HL-60 (cell line): ENCODE measurements at regions not wholly inside any gene's neighbourhood (a gene's known extent, or its start where the extent isn't known, plus 50 kb on each side); places are given as distances from the start of the nearest gene placed in this dataset.
"Not testable (repeated sequence)": the region's sequence is repeated elsewhere in the genome, so short reads cannot be mapped to it uniquely, and the experiment has no call there.

Source experiments
- DNase-seq, 2 experiments: peaks; one replicate each; pipeline ENCODE4 v3.0.0-alpha.2; 2010 to 2020; ENCODE audit warnings: low read depth in 1 of 2, low spot score in 1 of 2
- H3K27ac ChIP-seq: fragments of 250-450 bp; sonication (Bioruptor Pico); replicated peaks from 2 replicates; pipeline ENCODE4 v1.5.1; 2020; ENCODE audit warnings: mild to moderate bottlenecking, moderate library complexity
- H3K27me3 ChIP-seq: fragments of 250-450 bp; sonication (Bioruptor Pico); 2 replicates; pipeline ENCODE4 v1.5.1; 2021; ENCODE audit warnings: mild to moderate bottlenecking, moderate library complexity; ENCODE audit not compliant: insufficient read depth, poor library complexity, severe bottlenecking
- H3K4me3 ChIP-seq: replicated peaks from 2 replicates; pipeline ENCODE4 v1.5.1; 2011; ENCODE audit warnings: mild to moderate bottlenecking, control low read depth, low read length; ENCODE audit not compliant: insufficient read depth
- CTCF ChIP-seq: IDR thresholded peaks from one replicate; pipeline ENCODE4 v1.5.1; 2011; ENCODE audit warnings: low read length, control low read depth, inconsistent platforms; ENCODE audit not compliant: insufficient read depth
- GABPA ChIP-seq: IDR thresholded peaks from 2 replicates; pipeline ENCODE4 v1.6.1; 2012; ENCODE audit warnings: low read depth
- POLR2AphosphoS5 ChIP-seq: IDR thresholded peaks from 2 replicates; pipeline ENCODE4 v1.6.1; 2012; ENCODE audit warnings: low read depth
- REST ChIP-seq: IDR thresholded peaks from 2 replicates; pipeline ENCODE4 v1.6.1; 2012; ENCODE audit warnings: low read depth; ENCODE audit not compliant: insufficient replicate concordance
- SPI1 ChIP-seq: IDR thresholded peaks from 2 replicates; pipeline ENCODE4 v1.6.1; 2012; ENCODE audit warnings: low read depth, mild to moderate bottlenecking, borderline replicate concordance

- DNase-seq: no peak
- Histone ChIP-seq H3K27ac (no peak overlapping the region), H3K27me3 (no peaks in the 10 kb centered on the region), H3K4me3 (no peak overlapping the region)
- TF ChIP-seq SPI1 (no peak), POLR2AphosphoS5 (no peak), CTCF (no peak), REST (no peak), GABPA (no peak)
These were observed 446.0 kb downstream of the PTPRU start for GRCh38 chr1:29682171-29682918.

- H3K27ac ChIP-seq, H3K27me3 ChIP-seq, DNase-seq, H3K4me3 ChIP-seq: not testable (repeated sequence)
These were observed 445.1 kb downstream of the PTPRU start for GRCh38 chr1:29681416-29681815.

DNA sequence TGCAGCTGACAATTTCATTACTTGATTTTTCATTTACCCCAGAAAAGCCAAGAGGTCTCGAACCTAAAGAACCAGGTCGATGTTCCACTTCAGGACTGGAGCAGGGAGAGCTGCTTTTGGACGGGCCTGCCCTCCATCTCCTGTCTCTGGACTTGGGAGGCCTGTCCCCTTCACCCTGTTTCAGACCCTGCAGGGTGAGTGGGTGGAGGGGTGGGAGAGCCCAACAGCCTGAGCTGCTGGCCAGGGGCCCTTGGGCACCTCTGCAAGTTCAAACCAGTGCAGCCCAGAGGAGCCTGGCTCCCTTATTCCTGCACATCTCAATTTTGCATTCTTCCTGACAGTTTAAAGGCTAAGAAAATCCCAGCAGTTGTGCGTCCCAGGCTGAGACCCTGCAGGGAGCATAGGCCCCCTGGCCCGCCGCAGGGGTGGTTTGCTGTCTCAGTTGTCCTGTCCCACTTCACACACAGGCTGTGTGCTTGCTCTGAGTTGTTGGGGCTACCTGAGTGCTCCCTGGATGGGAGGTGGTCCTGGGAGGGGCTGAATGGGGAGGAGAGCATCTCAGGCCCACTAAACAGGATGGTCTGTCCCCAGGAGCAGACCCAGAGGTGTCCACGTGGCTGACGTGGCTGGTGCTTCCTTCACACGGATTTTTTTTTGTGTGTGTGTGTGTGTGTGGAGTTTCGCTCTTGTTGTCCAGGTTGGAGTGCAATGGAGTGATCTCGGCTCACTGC, 443.7 kb downstream of the PTPRU start:
- no peak for DNase-seq
- Histone ChIP-seq H3K27ac (no peak overlapping the region), H3K27me3 (no peaks in the 10 kb centered on the region), H3K4me3 (no peak overlapping the region)
- TF ChIP-seq SPI1: no peak

- no peak for DNase-seq
- H3K4me3 ChIP-seq: no peak overlapping the region
- H3K27me3 ChIP-seq: no peaks in the 10 kb centered on the region
- no peak overlapping the region for H3K27ac ChIP-seq
- TF ChIP-seq REST (no peak), POLR2AphosphoS5 (no peak), SPI1 (no peak), GABPA (no peak), CTCF (no peak)
These were observed 443.0 kb downstream of the PTPRU start for GRCh38 chr1:29679316-29679715.
